Right kidney (tissue), 1 donor: ENCODE measurements at regions not wholly inside any gene's neighbourhood (a gene's known extent, or its start where the extent isn't known, plus 50 kb on each side); places are given as distances from the start of the nearest gene placed in this dataset.
"Not testable (repeated sequence)": the region's sequence is repeated elsewhere in the genome, so short reads cannot be mapped to it uniquely, and the experiment has no call there.

ENCODE experiments used
- DNase-seq: peaks from one replicate; pipeline ENCODE4 v3.0.0-alpha.2; 2016

DNA sequence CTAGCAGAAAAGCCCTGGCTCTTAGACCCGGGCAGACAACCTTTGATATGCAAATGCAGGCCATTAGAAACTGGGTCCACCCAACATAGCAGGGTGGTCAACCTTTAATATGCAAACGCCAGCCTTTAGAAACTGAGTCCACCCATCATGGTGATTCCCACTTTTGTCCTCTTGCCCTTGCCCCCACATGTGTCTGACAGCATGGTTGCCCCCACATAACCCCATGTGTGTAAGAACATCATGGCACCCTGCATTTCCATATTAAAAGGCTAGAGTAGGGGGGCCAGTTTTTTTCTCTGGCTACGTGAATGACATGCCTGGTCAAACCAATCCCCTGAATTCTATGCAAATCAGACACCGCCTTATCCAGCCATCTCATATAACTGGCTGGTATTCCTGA, 273.2 kb upstream of the PRDM9 start:
- no peak for DNase-seq

DNA sequence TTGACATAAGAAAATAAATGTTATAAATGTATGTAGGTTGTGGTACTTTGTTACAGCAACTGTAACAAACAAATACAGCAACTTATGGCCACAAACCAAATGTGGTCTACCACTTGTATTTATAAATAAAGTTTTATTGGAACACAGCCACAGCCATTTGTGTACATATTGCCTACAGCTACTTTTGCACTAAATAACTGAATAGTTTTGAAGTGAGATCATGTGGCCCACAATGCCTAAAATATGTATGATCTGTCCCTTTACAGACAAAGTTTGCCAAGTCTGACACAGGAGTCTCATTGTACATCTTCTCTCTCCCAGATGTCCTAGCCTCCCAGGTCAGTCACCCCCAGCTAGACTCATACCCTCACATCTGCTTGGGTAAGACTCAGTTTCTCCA, 283.6 kb upstream of the PRDM9 start:
- no peak for DNase-seq

GRCh38 chr5:23221831-23222230, 285.6 kb upstream of the PRDM9 start:
- DNase-seq: no peak

- DNase-seq: no peak
Observed at GRCh38 chr5:23217159-23217558, 290.2 kb upstream of the PRDM9 start.

DNA sequence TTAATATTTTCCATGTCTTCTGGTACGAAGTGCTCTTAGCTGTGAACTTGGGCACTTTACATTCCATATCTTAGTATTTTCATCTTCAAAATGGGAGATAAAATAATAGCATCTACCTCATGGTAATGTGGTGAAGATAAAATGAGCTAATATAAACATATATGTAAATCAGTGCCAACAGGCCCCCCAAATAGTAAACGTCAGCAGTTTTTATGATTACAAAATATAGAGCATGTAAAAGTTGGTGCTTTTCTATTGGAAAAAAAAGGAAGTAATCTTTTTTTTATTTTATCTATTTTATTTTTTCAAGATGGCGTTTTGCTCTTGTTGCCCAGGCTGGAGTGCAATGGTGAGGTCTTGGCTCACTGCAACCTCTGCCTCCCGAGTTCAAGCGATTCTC, 291.1 kb upstream of the PRDM9 start:
- DNase-seq: no peak

GRCh38 chr5:23208959-23209431, 298.4 kb upstream of the PRDM9 start:
- peak; percentile 9 for DNase-seq

GRCh38 chr5:23204111-23204510, 303.3 kb upstream of the PRDM9 start:
- DNase-seq: no peak

GRCh38 chr5:23169660-23170416, 316.7 kb upstream of the CDH12 start:
- no peak for DNase-seq

GRCh38 chr5:23164971-23165370, 311.8 kb upstream of the CDH12 start:
- DNase-seq: no peak

- no peak for DNase-seq
Observed at GRCh38 chr5:23158179-23158578, 305.0 kb upstream of the CDH12 start.

GRCh38 chr5:23157716-23158115, 304.6 kb upstream of the CDH12 start:
- DNase-seq: no peak

DNA sequence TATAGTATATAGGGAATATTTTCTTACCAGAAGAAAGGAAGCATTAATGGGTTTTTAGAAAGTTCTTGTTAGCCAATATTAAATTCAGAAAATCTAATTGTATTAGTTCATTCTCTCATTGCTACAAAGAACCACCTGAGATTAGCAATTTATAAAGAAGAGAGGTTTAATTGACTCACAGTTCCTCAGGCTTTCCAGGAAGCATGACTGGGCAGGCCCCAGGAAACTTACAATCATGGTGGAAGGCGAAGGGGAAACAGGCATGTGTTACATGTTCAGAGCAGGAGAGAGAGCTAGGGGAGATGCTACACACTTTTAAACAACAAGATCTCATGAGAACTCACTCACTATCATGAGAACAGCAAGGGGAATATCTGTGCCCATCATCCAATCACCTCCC, 304.0 kb upstream of the CDH12 start:
- DNase-seq: no peak

DNA sequence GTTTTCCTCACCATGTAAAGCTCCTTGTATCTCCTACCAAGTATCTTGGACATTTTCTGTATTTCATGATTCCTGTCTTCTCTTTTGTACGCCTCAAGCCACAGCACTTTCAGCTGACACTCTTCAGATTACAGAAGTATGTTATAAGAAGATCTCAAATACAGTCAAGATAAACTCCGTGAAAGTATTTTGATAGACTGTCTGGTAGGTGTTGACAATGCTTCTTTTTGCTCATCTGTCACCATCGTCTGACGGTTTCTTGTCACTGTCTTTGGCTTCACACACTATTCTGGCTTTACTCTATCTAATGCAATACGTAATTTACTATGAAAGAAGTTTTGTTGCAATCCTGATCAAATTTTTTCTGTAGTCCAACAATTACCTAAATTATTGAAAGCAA, 294.5 kb upstream of the CDH12 start:
- DNase-seq: no peak

DNA sequence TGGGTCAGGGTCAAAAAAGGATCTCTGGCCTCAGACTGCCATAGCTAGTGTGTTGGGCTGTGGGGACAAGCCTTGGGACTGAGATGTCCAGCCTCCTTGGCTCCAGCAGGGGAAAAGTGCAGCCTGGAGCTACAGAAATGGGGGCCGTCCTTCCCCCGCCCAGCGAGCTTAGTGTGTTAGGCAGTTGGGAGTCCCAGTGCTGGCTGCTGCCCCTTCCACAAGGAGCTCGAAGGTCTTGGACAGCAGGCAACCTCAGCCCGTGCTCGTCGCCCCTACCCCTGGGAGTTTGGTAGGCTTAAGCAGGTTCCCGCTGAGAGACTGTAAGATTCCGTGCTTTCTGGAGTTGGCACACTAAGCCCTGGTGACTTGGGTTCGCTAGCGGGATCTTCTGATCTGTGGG, 293.0 kb upstream of the CDH12 start:
- DNase-seq: no peak

GRCh38 chr5:23139338-23140171, 286.4 kb upstream of the CDH12 start:
- no peak for DNase-seq

GRCh38 chr5:23136958-23137357, 283.8 kb upstream of the CDH12 start:
- no peak for DNase-seq

DNA sequence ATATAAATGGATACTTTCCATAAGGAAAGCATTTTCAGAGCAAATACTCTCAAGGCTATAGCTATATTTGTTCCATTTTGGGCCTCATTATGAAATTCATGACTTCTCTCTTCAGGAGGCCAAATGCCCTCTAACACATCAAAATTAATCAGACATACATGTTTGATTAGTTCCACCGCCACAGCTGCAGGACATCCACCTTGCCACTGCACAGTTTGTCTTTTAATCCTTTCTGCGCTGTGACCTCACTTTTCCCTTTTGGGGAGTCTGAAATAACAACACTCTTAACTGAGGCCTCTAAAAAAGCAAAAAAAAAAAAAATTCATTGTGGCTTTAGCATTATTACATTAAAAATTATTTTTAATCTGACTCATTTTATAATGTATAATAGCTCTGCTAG, 279.1 kb upstream of the CDH12 start:
- no peak for DNase-seq

DNA sequence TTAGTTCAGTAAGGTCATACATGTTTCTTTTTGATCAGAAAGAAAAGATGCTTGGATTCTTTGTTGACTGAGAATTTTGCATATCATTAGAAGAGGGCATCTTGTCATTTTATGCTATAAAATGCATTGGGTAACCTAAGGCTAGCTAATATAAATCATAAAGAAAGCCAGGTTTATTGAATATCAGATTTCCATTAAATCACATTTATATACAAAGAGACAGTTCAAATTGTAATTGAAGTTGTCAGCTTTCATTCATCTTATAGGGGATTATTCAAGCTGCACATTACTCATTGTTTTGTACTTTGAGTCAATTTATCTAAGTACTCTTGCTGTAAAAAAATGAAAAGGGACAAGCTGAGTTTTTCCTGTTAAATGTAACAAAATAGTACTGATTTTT, 259.1 kb upstream of the CDH12 start:
- no peak for DNase-seq

DNA sequence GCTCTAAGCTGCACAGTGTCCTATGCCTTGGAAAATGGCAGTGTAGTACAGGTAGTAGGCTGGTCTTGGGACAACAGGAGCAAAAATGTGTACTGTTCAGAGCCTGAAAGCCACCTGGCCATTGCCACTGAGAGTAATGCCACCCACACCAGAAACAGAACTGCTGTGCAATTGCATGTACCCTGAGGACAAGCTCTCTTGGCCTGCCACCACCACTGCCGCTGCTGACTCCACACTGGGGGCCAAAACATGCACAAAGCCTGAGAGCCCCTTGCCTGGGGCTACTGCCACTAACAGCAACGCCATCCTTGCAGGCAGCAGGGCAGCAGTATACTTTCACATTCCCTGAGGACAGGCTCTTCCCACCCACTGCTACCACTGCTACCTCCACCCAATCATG, 251.9 kb upstream of the CDH12 start:
- DNase-seq: no peak

GRCh38 chr5:23103566-23103965, 250.4 kb upstream of the CDH12 start:
- DNase-seq: no peak

DNA sequence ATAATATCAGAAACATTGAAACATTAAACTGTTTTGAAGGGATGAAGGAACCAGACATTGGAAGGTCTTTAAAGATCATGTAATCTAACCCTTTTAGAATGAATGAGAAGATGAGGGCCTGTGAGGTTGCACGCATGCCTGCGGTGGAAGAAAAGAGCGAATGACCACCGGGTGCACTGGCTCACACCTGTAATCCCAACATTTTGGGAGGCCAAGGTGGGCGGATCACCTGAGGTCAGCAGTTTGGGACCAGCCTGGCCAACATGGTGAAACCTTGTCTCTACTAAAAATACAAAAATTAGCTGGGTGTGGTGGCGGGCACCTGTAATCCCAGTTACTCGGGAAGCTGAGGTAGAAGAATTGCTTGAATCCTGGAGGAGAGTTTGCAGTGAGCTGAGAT, 242.3 kb upstream of the CDH12 start:
- not testable (repeated sequence) for DNase-seq

DNA sequence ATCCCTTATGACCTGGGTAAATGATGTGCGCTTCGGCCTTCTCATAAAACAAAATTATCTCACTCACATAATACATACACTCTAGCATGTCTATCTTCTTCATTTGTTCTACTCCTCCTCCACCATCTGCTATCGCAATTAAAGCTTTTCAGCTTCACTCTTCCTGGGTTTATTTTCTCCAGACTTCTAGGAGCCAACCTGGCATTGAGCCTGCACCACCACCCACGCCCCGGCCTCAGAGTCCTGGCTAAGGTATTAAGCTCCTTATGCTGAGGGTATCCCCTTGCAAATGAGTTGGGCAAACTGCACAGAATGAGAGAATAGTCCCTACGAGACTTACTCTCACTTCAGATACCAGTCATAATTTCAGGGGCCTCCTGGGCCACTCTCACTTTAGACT, 236.1 kb upstream of the CDH12 start:
- no peak for DNase-seq

DNA sequence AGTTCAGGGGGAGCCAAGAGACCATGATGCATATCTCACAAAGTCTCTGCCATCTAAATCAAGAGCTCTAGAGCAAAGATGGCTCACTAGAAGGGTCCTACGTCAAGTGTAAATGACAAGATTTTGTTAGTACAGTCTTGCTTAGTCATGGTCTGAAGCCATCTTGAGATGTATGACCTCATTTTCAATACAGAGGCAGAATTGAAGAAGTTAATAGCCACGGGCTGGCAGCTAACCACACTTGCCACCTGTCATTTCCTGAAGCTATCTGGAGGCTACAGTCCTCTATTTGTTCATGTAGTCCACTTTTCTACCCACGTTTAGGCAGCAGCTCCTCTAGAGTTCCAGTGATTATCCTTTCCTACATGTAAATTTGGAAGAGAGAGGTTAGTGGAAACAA, 231.7 kb upstream of the CDH12 start:
- DNase-seq: no peak

DNA sequence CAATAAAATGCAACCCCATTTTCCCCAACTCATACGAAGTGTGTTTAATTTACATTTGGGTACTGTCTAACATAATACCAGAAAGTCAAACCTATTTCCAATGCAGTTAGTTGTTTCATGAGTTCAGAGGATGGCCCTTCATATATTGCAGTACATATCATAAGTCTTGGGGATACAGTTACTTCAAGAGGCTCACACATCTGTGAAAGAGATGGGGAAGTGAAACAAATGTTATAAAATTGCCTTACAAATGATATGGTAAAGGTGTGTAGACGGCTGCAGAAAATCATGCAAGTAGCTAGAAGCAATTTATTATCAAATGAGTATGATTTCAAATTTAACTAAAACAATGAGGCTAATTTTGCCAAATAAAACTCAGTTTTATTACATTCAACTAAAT, 219.0 kb upstream of the CDH12 start:
- no peak for DNase-seq
